Adipocyte (in vitro differentiated cells): ENCODE measurements at regions not wholly inside any gene's neighbourhood (a gene's known extent, or its start where the extent isn't known, plus 50 kb on each side); places are given as distances from the start of the nearest gene placed in this dataset.

Experiments
- DNase-seq: peaks from one replicate; pipeline ENCODE4 v3.0.0-alpha.2; 2015; ENCODE audit warnings: low read depth
- H3K27me3 ChIP-seq: replicated peaks from 2 replicates; pipeline ENCODE4 v1.7.0; 2013; ENCODE audit warnings: mild to moderate bottlenecking, low read length, moderate library complexity; ENCODE audit not compliant: control insufficient read depth, insufficient read depth
- H3K36me3 ChIP-seq: 2 replicates; pipeline ENCODE4 v1.7.0; 2013; ENCODE audit warnings: low read length, mild to moderate bottlenecking, moderate library complexity; ENCODE audit not compliant: control insufficient read depth, insufficient read depth, severe bottlenecking
- H3K4me1 ChIP-seq: 2 replicates; pipeline ENCODE4 v1.7.0; 2013; ENCODE audit warnings: mild to moderate bottlenecking, low read length, moderate library complexity; ENCODE audit not compliant: control insufficient read depth, insufficient read depth
- H3K4me3 ChIP-seq: 2 replicates; pipeline ENCODE4 v1.7.0; 2013; ENCODE audit warnings: mild to moderate bottlenecking, low read length, moderate library complexity
- H3K9ac ChIP-seq: 2 replicates; pipeline ENCODE4 v1.7.0; 2013; ENCODE audit warnings: mild to moderate bottlenecking, low read length, moderate library complexity
- H3K9me3 ChIP-seq: 2 replicates; pipeline ENCODE4 v1.7.0; 2013; ENCODE audit warnings: mild to moderate bottlenecking, low read length, moderate library complexity; ENCODE audit not compliant: control insufficient read depth

DNA sequence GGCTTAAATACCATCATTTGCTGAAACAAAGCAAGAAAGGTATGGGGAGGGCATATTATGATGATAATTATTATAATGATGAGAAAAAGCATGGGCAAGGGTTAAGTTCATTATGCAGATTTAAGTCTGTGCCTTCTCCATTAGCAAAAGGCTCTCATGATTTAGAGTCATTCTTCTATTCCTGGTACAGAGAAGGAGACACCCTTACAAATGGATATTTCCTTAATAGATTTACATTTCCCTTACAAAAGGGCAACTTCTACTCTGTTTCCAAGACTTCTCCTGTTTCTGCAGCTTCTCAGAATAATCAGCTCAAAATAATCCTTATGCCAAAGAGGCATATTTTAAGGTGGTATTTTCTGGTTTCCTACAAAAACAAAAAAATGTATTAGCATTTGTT, 121.1 kb upstream of the CAMK1G start:
- no peaks in the 10 kb centered on the region for H3K4me1 ChIP-seq
- H3K27me3 ChIP-seq, result peaks cover 5% of the 10 kb centered on the region
- peaks cover 30% of the 10 kb centered on the region for H3K9me3 ChIP-seq
- no peaks in the 10 kb centered on the region for H3K36me3 ChIP-seq
- H3K4me3 ChIP-seq, result no peak overlapping the region
- DNase-seq, result no peak
- H3K9ac ChIP-seq, result no peak overlapping the region

DNA sequence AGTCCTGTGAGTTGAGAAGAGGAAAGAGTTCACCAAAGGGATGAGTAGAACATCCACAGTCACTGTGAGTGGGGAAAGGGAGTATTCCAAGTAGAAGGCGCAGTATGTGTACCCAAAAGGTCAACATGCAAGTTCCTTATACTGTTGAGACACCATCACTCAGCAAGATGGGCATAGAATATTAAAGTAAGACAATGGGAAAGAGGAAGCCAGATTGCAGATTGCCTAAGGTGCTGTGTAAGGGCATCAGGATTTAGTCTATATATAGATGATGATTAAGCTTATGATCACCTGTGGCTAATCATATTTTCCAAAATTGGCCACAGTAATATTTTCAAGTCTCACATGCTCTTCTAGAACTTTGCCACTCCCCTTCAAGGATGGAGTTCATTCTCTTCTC, 120.1 kb upstream of the CAMK1G start:
- H3K27me3 ChIP-seq, result no peaks in the 10 kb centered on the region
- H3K9ac ChIP-seq, result no peak overlapping the region
- H3K36me3 ChIP-seq, result no peaks in the 10 kb centered on the region
- H3K4me1 ChIP-seq, result no peaks in the 10 kb centered on the region
- peaks cover 30% of the 10 kb centered on the region for H3K9me3 ChIP-seq
- H3K4me3 ChIP-seq, result no peak overlapping the region
- DNase-seq, result no peak

DNA sequence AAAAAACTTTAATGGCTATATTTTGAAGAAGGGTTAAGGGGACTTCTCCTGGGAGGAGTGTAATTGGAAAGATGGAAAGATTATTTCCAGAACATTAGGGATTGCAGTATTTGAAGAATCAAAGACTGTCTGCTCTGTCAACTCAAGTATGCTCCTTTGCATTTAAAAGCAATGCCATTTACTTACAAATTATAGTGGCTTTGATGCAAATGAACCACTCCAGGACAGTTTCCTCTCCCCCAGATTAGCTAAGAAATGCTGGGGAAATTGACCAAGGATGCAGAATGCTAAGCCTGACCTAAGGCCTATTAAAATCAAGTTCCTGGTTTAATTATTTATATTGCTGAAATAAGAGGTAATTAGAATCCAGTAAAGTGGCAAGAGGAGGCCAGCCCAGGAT, 110.5 kb upstream of the CAMK1G start:
- Histone ChIP-seq H3K4me1 (no peaks in the 10 kb centered on the region), H3K9ac (no peak overlapping the region), H3K9me3 (peaks cover 17% of the 10 kb centered on the region), H3K4me3 (no peak overlapping the region), H3K36me3 (no peaks in the 10 kb centered on the region), H3K27me3 (peaks cover 3% of the 10 kb centered on the region)
- no peak for DNase-seq

DNA sequence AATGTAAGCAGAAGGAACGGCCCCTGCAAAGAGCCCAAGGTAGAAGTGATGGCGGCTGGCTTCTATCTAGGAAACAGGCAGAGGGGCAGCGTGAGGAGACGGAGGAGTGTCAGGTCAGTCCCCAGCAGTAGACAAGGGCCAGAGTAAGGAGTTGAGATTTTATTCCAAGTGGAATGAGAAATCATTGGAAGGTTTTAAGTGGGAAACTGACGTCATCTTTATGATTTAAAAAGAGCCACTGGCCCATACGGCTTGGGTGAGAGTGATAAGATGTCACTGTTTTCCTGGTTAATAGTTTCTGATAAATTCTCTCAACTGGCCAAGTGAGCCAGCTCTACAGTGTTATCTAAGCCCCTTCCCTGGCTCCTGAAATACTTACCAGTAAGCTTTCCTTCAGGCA, 103.2 kb upstream of the CAMK1G start:
- Histone ChIP-seq H3K4me1 (no peaks in the 10 kb centered on the region), H3K9me3 (no peaks in the 10 kb centered on the region), H3K4me3 (no peak overlapping the region), H3K36me3 (no peaks in the 10 kb centered on the region), H3K27me3 (peaks cover 16% of the 10 kb centered on the region), H3K9ac (no peak overlapping the region)
- no peak for DNase-seq

DNA sequence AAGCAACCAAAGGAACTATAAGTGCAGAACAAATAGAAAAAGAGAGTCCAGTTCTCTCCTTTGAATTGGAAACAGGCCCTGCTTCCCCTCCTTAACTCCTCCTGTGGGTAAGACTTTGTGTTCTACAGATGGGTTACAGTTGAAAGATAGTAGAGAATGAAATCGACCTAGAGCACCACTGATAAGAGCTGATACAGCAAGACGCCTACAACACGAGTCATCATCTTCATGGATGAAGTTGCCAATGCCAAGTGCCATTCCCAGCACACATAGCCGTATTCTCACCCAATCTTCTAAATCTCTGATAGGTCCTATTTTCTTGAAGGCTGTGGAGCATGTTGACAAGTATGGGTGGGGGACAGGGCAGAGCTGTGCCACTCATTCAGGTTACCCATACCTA, 99.8 kb upstream of the CAMK1G start:
- Histone ChIP-seq H3K9ac (no peak overlapping the region), H3K9me3 (no peaks in the 10 kb centered on the region), H3K27me3 (peaks cover 13% of the 10 kb centered on the region), H3K36me3 (no peaks in the 10 kb centered on the region), H3K4me1 (no peaks in the 10 kb centered on the region), H3K4me3 (no peak overlapping the region)
- DNase-seq, result no peak

DNA sequence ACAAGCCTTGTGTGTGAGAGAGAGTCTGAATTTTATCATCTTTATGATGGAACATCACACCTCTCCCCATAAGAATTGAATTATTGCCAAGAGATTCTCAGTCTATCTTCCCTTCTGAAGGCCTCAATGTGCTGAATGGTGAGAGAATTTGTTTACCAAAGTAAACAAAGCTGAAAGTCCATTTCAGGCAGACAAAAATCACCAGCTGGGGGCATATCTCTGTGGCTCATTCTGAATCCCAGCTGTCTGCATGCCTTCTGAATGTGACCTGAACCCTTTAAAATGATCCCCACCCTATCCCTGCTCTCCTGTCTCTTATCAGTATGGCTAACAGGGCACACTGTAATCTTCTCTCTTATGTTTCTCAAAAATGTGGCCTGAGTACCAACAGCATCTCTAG, 99.1 kb upstream of the CAMK1G start:
- no peaks in the 10 kb centered on the region for H3K9me3 ChIP-seq
- no peak for DNase-seq
- H3K4me1 ChIP-seq, result no peaks in the 10 kb centered on the region
- H3K27me3 ChIP-seq, result peaks cover 13% of the 10 kb centered on the region
- H3K4me3 ChIP-seq, result no peak overlapping the region
- no peaks in the 10 kb centered on the region for H3K36me3 ChIP-seq
- H3K9ac ChIP-seq, result no peak overlapping the region

DNA sequence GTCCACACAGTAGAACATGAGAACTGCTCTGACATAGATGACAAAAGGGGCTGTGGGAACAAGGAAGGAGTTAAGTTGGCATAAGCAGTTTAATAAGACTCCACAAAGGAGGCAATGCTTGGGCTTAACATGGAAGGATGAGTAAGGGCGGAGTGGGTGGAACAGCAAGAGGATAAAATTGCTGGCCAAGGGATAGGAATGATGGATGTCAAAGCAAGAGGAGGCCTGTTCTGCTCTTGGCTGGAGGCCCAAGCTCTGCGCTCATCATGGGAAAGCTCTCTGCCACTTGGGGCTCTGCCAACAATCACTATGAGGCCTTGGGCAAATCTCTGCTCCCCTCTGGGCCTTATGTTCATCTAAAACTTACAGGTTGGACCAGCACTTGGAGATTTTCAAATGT, 98.3 kb upstream of the CAMK1G start:
- H3K9ac ChIP-seq, result no peak overlapping the region
- peaks cover 13% of the 10 kb centered on the region for H3K27me3 ChIP-seq
- no peak overlapping the region for H3K4me3 ChIP-seq
- H3K36me3 ChIP-seq, result no peaks in the 10 kb centered on the region
- H3K9me3 ChIP-seq, result no peaks in the 10 kb centered on the region
- DNase-seq, result peak; percentile 3
- no peaks in the 10 kb centered on the region for H3K4me1 ChIP-seq

DNA sequence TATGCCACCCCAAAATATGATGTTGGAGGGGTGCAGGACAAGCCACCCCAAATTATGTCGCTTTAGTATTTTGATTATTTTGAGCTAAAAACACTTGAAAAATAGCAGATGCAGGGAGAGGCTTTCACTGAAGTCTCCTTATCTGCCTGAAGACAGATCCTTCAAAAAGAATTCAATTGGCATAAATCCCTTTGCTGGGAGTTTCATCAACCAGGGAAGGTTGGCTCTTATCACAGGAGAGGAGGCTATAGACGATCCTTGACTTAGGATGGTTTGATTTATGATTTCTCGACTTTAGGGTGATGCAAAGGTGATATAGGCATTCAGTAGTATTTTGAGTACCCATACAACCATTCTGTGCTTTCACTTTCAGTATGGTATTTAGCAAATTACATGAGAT, 97.8 kb upstream of the CAMK1G start:
- Histone ChIP-seq H3K4me1 (no peaks in the 10 kb centered on the region), H3K36me3 (no peaks in the 10 kb centered on the region), H3K9me3 (no peaks in the 10 kb centered on the region), H3K4me3 (no peak overlapping the region), H3K9ac (no peak overlapping the region), H3K27me3 (peaks cover 9% of the 10 kb centered on the region)
- no peak for DNase-seq

DNA sequence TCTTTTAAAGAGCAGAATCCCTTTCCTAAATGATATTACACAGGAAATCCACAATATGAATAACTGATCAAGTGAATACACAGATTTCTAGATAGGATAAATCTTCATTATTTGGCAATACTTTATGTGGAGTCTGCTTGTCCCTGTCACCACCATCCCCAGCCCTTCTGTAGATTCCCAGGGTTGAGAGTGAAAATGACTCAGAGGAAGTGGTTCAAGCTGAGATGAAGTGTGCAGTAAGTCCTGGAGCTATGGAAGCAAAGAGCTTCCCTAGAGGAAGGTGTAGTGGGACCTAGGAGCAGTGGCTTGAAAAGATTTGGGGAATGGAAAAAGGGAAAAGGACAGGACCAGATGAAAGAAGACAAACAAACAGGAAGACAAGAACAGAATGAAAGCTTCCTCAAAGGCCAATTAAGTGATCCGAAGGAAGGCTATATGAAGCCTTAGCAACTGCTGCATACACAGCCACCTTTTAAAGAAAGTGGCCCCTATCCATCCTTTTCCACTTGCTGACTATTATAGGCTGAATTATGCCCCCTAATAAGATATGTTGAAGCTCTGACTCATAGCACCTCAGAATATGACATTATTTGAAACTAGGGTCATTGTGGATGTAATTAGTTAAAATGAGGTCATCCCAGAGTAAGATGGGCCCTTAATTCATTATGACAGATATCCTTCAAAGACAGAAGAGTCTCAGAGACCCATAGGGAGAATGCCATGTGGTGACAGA, 96.5 kb upstream of the CAMK1G start:
- no peak overlapping the region for H3K9ac ChIP-seq
- no peak overlapping the region for H3K4me3 ChIP-seq
- no peaks in the 10 kb centered on the region for H3K9me3 ChIP-seq
- H3K36me3 ChIP-seq, result no peaks in the 10 kb centered on the region
- no peaks in the 10 kb centered on the region for H3K4me1 ChIP-seq
- H3K27me3 ChIP-seq, result no peaks in the 10 kb centered on the region
- no peak for DNase-seq

DNA sequence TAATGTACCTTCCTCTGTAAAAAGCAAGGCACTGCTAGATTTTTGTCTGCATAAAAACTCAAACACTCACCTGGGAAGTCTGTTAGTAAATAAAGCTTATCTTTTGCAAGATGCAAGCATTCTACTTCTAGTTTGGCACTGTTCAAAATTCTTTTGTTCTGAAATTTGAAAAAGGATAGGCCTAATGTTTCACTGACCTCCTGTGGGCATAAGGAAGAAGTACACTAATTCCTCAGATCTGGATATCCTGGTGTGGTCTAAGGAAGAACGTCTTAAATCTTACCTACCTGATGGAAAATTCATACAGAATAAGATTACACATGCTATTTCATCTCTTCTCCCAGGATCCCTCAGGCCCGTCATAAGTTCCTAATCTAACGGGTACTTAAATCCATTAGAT, 93.5 kb upstream of the CAMK1G start:
- Histone ChIP-seq H3K9me3 (peaks cover 5% of the 10 kb centered on the region), H3K9ac (no peak overlapping the region), H3K36me3 (no peaks in the 10 kb centered on the region), H3K27me3 (no peaks in the 10 kb centered on the region), H3K4me1 (no peaks in the 10 kb centered on the region), H3K4me3 (no peak overlapping the region)
- DNase-seq, result peak; percentile 37

DNA sequence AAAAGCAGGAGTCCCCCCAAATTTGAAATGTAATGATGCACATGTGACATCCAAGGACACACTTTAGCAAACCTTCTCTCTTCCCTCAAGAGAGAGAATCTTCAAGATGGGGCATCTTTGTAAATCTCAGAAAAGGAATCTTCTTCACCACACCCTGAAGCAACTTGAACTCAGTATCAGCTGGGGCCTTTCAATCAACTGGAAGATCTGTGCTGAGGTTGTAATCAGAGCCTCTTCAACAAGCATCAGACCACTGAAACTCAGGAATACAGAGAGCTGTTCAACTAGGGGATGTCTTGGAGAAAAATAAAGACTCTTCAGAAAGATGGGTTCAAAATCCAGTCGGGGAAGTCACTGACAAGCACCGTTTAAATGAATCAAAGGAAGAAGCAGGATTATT, 92.5 kb upstream of the CAMK1G start:
- no peaks in the 10 kb centered on the region for H3K36me3 ChIP-seq
- H3K4me3 ChIP-seq, result no peak overlapping the region
- no peak overlapping the region for H3K9ac ChIP-seq
- DNase-seq, result no peak
- no peaks in the 10 kb centered on the region for H3K27me3 ChIP-seq
- no peaks in the 10 kb centered on the region for H3K4me1 ChIP-seq
- H3K9me3 ChIP-seq, result peaks cover 14% of the 10 kb centered on the region

DNA sequence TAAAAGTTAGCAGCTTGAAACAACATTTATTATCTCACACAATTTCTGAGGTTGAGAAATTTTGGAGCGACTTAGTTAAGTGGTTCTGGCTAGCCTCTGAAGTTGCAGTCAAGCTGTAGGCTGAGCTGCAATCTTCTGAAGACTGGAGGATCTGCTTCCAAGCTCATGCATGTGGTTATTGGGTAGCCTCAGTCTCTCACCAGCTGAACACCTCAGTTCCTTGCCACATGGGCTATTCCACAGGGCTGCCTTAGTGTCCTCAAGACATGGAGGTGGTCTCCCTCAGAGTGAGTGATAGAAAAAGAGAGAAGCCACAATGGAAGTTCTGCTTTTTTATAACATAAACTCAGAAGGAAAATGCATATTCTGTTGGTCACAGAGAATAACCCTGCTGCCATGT, 92.0 kb upstream of the CAMK1G start:
- Histone ChIP-seq H3K27me3 (no peaks in the 10 kb centered on the region), H3K36me3 (no peaks in the 10 kb centered on the region), H3K4me1 (no peaks in the 10 kb centered on the region), H3K9ac (no peak overlapping the region), H3K9me3 (peaks cover 14% of the 10 kb centered on the region), H3K4me3 (no peak overlapping the region)
- no peak for DNase-seq
